ENCODE measurements at regions not wholly inside any gene's neighbourhood (a gene's known extent, or its start where the extent isn't known, plus 50 kb on each side); places are given as distances from the start of the nearest gene placed in this dataset.

DNA sequence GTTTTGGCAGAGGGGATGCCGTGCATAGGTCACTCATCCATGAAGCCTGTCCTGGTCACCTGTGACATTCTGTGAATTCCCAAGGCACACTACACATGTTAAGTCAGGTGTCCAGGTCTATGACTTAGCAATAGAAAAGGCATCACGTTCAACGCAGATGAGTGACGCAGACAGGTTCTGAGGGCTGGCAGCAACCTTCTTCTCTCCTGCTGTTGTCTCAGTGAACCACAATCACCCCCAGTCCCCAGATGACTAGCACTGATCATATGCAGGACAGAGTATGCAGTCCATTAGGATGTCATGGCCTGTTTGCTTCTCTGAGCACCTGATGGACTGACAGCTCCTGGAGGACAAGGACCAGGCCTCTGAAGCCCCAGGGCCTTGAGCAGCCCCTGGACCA, 157.8 kb upstream of the KAZN start:
- no peaks in the 10 kb centered on the region for H3K27me3 ChIP-seq (ENCODE audit: insufficient read depth, poor library complexity, severe bottlenecking)
- H3K4me3 ChIP-seq (replicated peaks; ENCODE audit: insufficient read depth, low read length) = no peak overlapping the region
- no peak for DNase-seq (ENCODE audit: low read depth in 1 of 2, low spot score in 1 of 2)
- no peak overlapping the region for H3K27ac ChIP-seq (replicated peaks)
- no peak for TF ChIP-seq POLR2AphosphoS5 (IDR thresholded peaks at IDR 0.05; ENCODE audit: low read depth)
- TF ChIP-seq GABPA (IDR thresholded peaks at IDR 0.05; ENCODE audit: low read depth) = no peak
- TF ChIP-seq, protein P1, sequence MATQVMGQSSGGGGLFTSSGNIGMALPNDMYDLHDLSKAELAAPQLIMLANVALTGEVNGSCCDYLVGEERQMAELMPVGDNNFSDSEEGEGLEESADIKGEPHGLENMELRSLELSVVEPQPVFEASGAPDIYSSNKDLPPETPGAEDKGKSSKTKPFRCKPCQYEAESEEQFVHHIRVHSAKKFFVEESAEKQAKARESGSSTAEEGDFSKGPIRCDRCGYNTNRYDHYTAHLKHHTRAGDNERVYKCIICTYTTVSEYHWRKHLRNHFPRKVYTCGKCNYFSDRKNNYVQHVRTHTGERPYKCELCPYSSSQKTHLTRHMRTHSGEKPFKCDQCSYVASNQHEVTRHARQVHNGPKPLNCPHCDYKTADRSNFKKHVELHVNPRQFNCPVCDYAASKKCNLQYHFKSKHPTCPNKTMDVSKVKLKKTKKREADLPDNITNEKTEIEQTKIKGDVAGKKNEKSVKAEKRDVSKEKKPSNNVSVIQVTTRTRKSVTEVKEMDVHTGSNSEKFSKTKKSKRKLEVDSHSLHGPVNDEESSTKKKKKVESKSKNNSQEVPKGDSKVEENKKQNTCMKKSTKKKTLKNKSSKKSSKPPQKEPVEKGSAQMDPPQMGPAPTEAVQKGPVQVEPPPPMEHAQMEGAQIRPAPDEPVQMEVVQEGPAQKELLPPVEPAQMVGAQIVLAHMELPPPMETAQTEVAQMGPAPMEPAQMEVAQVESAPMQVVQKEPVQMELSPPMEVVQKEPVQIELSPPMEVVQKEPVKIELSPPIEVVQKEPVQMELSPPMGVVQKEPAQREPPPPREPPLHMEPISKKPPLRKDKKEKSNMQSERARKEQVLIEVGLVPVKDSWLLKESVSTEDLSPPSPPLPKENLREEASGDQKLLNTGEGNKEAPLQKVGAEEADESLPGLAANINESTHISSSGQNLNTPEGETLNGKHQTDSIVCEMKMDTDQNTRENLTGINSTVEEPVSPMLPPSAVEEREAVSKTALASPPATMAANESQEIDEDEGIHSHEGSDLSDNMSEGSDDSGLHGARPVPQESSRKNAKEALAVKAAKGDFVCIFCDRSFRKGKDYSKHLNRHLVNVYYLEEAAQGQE (IDR thresholded peaks at IDR 0.05; ENCODE audit: insufficient replicate concordance, low read depth) = no peak
- no peak for TF ChIP-seq SPI1 (IDR thresholded peaks at IDR 0.05; ENCODE audit: borderline replicate concordance, low read depth)
- TF ChIP-seq, protein P2, sequence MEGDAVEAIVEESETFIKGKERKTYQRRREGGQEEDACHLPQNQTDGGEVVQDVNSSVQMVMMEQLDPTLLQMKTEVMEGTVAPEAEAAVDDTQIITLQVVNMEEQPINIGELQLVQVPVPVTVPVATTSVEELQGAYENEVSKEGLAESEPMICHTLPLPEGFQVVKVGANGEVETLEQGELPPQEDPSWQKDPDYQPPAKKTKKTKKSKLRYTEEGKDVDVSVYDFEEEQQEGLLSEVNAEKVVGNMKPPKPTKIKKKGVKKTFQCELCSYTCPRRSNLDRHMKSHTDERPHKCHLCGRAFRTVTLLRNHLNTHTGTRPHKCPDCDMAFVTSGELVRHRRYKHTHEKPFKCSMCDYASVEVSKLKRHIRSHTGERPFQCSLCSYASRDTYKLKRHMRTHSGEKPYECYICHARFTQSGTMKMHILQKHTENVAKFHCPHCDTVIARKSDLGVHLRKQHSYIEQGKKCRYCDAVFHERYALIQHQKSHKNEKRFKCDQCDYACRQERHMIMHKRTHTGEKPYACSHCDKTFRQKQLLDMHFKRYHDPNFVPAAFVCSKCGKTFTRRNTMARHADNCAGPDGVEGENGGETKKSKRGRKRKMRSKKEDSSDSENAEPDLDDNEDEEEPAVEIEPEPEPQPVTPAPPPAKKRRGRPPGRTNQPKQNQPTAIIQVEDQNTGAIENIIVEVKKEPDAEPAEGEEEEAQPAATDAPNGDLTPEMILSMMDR (IDR thresholded peaks at IDR 0.05; ENCODE audit: insufficient read depth, low read length) = no peak

DNA sequence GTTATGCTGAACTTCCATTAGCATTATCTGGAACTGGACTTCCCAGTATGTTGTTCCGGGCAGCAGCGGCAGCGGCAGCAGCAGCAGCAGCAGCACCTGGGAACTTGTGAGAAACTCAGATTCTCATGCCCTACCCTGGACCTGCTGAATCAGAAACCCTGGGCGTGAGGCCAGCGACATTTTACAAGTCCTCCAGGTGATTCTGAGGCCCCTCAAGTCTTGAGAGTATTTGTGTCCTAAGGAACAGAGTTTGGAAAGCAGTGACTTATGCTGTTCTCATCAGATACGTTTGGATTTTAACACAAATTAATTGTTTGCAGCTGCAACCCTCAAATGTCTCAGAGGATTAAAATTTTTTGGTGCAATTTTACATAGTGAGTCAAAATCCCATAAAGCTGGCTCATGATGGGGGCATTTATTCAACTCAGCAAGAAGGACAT, 157.2 kb upstream of the KAZN start:
- Histone ChIP-seq H3K4me3 (replicated peaks; ENCODE audit: insufficient read depth, low read length) (no peak overlapping the region), H3K27ac (replicated peaks) (no peak overlapping the region), H3K27me3 (ENCODE audit: insufficient read depth, poor library complexity, severe bottlenecking) (no peaks in the 10 kb centered on the region)
- no peak for DNase-seq (ENCODE audit: low read depth in 1 of 2, low spot score in 1 of 2)
- no peak for TF ChIP-seq POLR2AphosphoS5 (IDR thresholded peaks at IDR 0.05; ENCODE audit: low read depth)
- no peak for TF ChIP-seq SPI1 (IDR thresholded peaks at IDR 0.05; ENCODE audit: borderline replicate concordance, low read depth)
- TF ChIP-seq, protein P2 (IDR thresholded peaks at IDR 0.05; ENCODE audit: insufficient read depth, low read length) = no peak
- TF ChIP-seq, protein P1 (IDR thresholded peaks at IDR 0.05; ENCODE audit: insufficient replicate concordance, low read depth) = no peak
- TF ChIP-seq GABPA (IDR thresholded peaks at IDR 0.05; ENCODE audit: low read depth) = no peak

DNA sequence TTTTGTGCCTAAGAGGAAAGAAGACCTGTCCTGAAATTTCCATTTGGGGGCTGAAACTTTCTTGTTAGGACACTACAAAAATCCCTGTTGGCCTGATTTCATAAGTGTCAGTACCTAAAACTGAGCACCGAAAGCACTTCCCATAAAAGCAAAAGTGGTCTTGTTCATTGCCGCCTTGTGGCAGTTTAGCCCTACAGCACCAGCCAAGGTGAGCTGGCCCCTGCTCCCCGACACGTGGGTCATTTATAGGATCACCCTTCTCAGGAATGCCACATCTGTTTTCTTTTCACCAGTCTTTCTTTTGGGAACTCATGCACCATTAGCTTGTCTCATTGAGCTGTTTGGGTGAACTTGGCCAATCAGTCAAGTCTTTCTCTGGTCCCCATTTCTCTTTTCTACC, 155.8 kb upstream of the KAZN start:
- no peak overlapping the region for H3K4me3 ChIP-seq (replicated peaks; ENCODE audit: insufficient read depth, low read length)
- H3K27ac ChIP-seq (replicated peaks) = no peak overlapping the region
- DNase-seq (ENCODE audit: low read depth in 1 of 2, low spot score in 1 of 2) = no peak
- TF ChIP-seq POLR2AphosphoS5 (IDR thresholded peaks at IDR 0.05; ENCODE audit: low read depth) (no peak), GABPA (IDR thresholded peaks at IDR 0.05; ENCODE audit: low read depth) (no peak), SPI1 (IDR thresholded peaks at IDR 0.05; ENCODE audit: borderline replicate concordance, low read depth) (no peak)
- TF ChIP-seq, protein P1 (IDR thresholded peaks at IDR 0.05; ENCODE audit: insufficient replicate concordance, low read depth) = no peak
- TF ChIP-seq, protein P2 (IDR thresholded peaks at IDR 0.05; ENCODE audit: insufficient read depth, low read length) = no peak
- H3K27me3 ChIP-seq (ENCODE audit: insufficient read depth, poor library complexity, severe bottlenecking) = no peaks in the 10 kb centered on the region
